SK-N-MC (cell line): ENCODE measurements at regions not wholly inside any gene's neighbourhood (a gene's known extent, or its start where the extent isn't known, plus 50 kb on each side); places are given as distances from the start of the nearest gene placed in this dataset.

Experiments
- EZH2 ChIP-seq: fragments of 200-600 bp; sonication (generic); IDR thresholded peaks from one replicate; pipeline ENCODE4 v1.6.1; 2017; ENCODE audit warnings: antibody characterized with exemption
- FOXP2 ChIP-seq: optimal IDR thresholded peaks from 2 replicates; pipeline ENCODE3; 2011; ENCODE audit warnings: mild to moderate bottlenecking, moderate library complexity; ENCODE audit not compliant: insufficient read depth; ENCODE audit errors: extremely low read length, control extremely low read depth
- POLR2AphosphoS5 ChIP-seq: IDR thresholded peaks from 2 replicates; pipeline ENCODE4 v1.6.1; 2012; ENCODE audit warnings: mild to moderate bottlenecking, low read depth, low read length, borderline replicate concordance

GRCh38 chr13:53885997-53886396, 857.4 kb downstream of the OLFM4 start:
- TF ChIP-seq EZH2: no peak
- no peak for TF ChIP-seq FOXP2
- no peak for TF ChIP-seq POLR2AphosphoS5
